NB4 (cell line): ENCODE measurements at regions not wholly inside any gene's neighbourhood (a gene's known extent, or its start where the extent isn't known, plus 50 kb on each side); places are given as distances from the start of the nearest gene placed in this dataset.

Experiments
- DNase-seq: peaks from one replicate; pipeline ENCODE4 v3.0.0; 2010; ENCODE audit warnings: low read depth
- H3K4me3 ChIP-seq: one replicate; pipeline ENCODE4 v1.5.1; 2011; ENCODE audit warnings: mild to moderate bottlenecking, low read depth, low read length, moderate library complexity
- MYC ChIP-seq: IDR thresholded peaks from 2 replicates; pipeline ENCODE4 v1.6.1; 2011; ENCODE audit warnings: low read depth, low read length
- POLR2A ChIP-seq: IDR thresholded peaks from 2 replicates; pipeline ENCODE4 v1.6.1; 2011; ENCODE audit warnings: mild to moderate bottlenecking; ENCODE audit not compliant: insufficient read length; ENCODE audit errors: extremely low read depth
- TF ChIP-seq, protein P1 (sequence below): IDR thresholded peaks from one replicate; pipeline ENCODE4 v1.5.1; 2012; ENCODE audit warnings: low read depth, low read length
- TF ChIP-seq, protein P2 (sequence below): IDR thresholded peaks from 2 replicates; pipeline ENCODE4 v1.6.1; 2011; ENCODE audit warnings: low read depth, low read length

DNA sequence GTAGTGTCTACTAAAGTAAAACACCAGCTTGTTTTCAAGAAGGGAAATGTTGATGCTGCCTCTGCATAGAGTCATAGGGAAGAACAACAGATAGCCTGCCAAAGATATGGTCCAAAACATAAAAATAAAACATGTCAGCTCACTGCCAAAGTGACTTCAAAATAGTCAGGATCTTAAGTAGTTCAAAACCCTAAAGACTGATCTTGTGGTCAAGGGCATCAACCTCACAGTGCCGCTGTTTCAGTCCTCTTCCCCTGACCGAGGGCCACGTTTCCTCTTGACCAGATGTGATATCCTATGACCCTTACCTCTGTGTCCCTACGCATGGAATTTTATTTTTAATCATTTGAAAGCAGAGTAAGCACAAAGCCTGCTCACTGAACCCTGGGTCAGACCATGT is 104.2 kb upstream of the CNKSR3 start:
- TF ChIP-seq MYC: no peak
- no peak for TF ChIP-seq POLR2A
- TF ChIP-seq, protein P1, sequence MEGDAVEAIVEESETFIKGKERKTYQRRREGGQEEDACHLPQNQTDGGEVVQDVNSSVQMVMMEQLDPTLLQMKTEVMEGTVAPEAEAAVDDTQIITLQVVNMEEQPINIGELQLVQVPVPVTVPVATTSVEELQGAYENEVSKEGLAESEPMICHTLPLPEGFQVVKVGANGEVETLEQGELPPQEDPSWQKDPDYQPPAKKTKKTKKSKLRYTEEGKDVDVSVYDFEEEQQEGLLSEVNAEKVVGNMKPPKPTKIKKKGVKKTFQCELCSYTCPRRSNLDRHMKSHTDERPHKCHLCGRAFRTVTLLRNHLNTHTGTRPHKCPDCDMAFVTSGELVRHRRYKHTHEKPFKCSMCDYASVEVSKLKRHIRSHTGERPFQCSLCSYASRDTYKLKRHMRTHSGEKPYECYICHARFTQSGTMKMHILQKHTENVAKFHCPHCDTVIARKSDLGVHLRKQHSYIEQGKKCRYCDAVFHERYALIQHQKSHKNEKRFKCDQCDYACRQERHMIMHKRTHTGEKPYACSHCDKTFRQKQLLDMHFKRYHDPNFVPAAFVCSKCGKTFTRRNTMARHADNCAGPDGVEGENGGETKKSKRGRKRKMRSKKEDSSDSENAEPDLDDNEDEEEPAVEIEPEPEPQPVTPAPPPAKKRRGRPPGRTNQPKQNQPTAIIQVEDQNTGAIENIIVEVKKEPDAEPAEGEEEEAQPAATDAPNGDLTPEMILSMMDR: no peak
- TF ChIP-seq, protein P2, sequence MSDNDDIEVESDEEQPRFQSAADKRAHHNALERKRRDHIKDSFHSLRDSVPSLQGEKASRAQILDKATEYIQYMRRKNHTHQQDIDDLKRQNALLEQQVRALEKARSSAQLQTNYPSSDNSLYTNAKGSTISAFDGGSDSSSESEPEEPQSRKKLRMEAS: no peak
- no peak for DNase-seq
- H3K4me3 ChIP-seq: no peak overlapping the region

DNA sequence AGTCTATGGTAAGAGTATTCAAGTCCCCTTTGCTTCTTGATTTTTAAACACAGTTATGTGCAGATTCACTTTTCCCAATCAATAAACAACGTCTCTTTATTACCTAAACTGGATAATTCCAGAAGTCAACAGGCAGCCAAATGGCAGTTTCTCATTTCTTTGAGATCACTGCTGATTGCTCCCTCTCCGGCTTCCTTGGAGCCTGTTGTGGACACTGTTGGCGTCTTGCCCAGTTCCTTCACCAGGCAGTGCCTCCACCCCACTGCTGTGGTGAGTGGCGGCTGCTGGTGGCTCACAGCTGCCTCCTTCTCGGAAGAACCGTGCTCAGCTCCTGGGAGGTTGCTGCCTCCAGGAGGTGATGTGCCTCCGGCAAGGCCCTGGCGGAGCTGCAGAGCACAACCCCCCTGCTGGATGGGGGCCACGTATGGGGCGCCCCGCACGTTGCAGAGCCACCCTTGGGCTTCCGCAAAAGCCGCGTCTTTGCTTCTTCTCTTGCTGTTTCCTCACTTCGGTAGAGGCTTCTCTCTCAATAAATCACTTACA is 105.1 kb upstream of the CNKSR3 start:
- H3K4me3 ChIP-seq: no peak overlapping the region
- TF ChIP-seq MYC (no peak), POLR2A (no peak)
- TF ChIP-seq, protein P2: no peak
- TF ChIP-seq, protein P1: no peak
- DNase-seq: peak; percentile 45

DNA sequence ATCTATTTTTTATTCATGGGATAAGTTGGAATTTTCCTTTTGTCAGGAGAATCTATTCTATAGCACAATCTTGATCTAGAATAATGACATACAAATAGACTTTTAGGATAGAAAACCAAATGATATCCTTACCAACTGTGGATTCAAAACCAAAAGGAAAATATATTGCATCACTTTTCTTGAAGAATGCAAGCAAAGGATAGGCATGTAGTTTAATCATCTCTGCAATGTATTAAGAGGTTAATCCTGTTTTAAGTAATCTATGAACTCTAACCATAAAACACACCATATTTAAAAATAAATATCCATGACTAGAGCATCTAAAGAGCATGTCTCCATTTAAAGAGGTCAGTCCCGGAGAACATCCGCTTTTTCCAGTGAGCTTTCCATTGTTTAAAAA is 106.7 kb upstream of the CNKSR3 start:
- H3K4me3 ChIP-seq: no peak overlapping the region
- no peak for TF ChIP-seq POLR2A
- DNase-seq: no peak

DNA sequence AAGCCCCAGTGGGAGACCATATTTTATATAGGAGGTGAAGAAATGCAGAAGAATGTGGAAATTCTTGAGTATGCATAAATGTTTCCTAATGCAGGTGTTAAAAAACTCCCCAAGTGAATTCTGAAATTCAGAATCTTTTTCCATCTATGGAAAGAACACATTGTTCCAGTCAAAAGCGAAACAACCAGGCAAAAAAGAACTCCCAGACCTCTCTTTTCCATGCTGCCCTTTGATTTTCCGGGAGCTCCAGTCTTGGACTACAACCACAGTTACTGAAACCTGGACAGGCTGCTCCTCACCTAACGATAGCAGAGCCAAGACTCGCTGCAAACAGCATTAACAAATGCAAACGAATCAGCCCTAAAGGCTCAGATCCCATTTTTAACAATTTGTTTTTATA is 108.7 kb upstream of the CNKSR3 start:
- no peak overlapping the region for H3K4me3 ChIP-seq
- DNase-seq: no peak
- TF ChIP-seq MYC: no peak
- TF ChIP-seq, protein P2: no peak
- TF ChIP-seq POLR2A: no peak
- TF ChIP-seq, protein P1: no peak

DNA sequence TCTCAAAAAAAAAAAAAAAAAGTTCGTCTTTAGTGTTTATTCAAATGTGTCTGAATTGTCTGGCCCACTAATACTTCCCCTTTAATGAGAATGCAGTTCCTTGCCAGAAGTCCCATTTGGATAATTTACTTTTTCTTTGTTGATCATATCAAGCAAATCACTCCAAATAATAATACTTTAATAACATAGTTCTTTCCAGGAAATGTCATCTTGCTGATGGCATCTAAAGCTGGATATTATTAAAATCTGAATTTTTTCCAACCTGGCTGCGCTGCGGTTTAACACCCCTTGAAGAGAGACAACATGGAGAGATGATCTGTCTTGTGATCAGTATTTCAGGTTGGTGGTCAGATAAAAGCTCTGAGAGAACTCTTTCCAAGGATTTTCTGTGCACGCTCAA is 111.2 kb upstream of the CNKSR3 start:
- TF ChIP-seq, protein P1: no peak
- no peak for TF ChIP-seq MYC
- DNase-seq: no peak

DNA sequence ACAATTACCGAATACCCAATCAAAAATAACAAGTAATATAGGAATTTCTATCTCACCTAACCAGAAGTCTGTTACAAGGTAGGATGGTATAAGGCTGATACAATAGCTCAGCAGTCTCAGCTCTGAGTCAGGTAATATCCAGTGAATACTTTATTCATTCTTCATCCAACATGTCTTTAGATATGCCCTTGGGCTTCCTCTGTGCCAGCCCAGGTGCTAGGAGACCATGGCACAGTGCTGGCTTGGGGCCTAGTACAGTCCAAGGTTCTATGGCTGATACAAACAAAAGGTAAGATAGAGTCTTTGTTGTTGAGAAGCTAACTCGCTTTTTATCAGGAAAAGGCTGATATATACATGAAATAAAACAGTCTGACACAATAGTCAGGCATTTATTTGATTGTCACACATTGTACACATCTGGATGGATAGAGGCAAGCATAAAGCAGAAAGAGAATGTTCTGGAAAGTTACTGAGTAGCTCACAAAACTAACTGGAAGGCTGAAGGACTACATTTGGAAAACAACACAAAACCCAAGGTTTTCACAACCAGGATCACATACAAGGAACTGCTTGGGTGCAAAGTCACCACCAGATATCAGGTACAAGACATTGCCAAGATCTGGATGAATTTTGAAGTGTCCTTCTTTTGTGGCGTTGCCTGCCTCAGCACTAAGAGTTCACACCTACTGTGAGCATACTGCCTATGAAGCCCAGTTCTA is 110.4 kb upstream of the SCAF8 start:
- TF ChIP-seq, protein P1: no peak
- TF ChIP-seq POLR2A (no peak), MYC (no peak)
- TF ChIP-seq, protein P2: no peak
- no peak for DNase-seq
- H3K4me3 ChIP-seq: no peak overlapping the region

More for the DNA sequence above, 111.2 kb upstream of the CNKSR3 start:
- H3K4me3 ChIP-seq: no peak overlapping the region
